ENCODE measurements at regions not wholly inside any gene's neighbourhood (a gene's known extent, or its start where the extent isn't known, plus 50 kb on each side); places are given as distances from the start of the nearest gene placed in this dataset.
"Not testable (repeated sequence)": the region's sequence is repeated elsewhere in the genome, so short reads cannot be mapped to it uniquely, and the experiment has no call there.

DNA sequence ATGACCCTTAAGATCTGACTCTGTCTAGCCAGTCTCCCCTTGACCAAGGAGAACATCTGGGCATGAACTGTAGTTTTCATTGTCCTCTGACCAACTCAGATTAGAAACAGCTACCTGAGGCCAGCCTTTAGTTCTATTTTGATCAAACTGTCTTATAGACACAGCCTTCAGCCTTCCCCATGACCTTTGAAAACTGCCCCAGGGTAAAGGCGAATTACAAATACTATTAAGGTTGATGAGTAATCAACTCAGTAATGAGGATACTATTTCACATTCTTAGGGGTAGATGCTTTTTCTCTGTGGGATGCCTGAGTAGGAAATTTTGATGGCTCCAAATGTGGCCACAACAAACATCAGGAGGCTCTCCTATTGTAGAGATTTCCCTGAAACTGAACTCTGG lies 125.8 kb upstream of the ERV3-1 start:
- not testable (repeated sequence) for TF ChIP-seq EP300, POLR2A (IDR thresholded peaks at IDR 0.05)
- TF ChIP-seq, protein P1, sequence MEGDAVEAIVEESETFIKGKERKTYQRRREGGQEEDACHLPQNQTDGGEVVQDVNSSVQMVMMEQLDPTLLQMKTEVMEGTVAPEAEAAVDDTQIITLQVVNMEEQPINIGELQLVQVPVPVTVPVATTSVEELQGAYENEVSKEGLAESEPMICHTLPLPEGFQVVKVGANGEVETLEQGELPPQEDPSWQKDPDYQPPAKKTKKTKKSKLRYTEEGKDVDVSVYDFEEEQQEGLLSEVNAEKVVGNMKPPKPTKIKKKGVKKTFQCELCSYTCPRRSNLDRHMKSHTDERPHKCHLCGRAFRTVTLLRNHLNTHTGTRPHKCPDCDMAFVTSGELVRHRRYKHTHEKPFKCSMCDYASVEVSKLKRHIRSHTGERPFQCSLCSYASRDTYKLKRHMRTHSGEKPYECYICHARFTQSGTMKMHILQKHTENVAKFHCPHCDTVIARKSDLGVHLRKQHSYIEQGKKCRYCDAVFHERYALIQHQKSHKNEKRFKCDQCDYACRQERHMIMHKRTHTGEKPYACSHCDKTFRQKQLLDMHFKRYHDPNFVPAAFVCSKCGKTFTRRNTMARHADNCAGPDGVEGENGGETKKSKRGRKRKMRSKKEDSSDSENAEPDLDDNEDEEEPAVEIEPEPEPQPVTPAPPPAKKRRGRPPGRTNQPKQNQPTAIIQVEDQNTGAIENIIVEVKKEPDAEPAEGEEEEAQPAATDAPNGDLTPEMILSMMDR (IDR thresholded peaks at IDR 0.05): not testable (repeated sequence)

All from tibial nerve (tissue), 4 donors.